Transverse colon (tissue), 4 donors: ENCODE measurements at regions not wholly inside any gene's neighbourhood (a gene's known extent, or its start where the extent isn't known, plus 50 kb on each side); places are given as distances from the start of the nearest gene placed in this dataset.

Source experiments
- DNase-seq: peaks from one replicate; pipeline ENCODE4 v3.0.0-alpha.2; 2019
- H3K27ac ChIP-seq, 4 donors: fragments of 200-600 bp; sonication (generic); 2 replicates each; pipeline ENCODE4 v1.5.1; 2016 to 2018; ENCODE audit warnings: inconsistent platforms in 4 of 4
- H3K27me3 ChIP-seq: fragments of 200-600 bp; sonication (generic); 2 replicates; pipeline ENCODE4 v1.5.1; 2017; ENCODE audit warnings: inconsistent platforms
- H3K36me3 ChIP-seq, 4 donors: fragments of 200-600 bp; sonication (generic); 2 replicates each; pipeline ENCODE4 v1.5.1; 2017 to 2019; ENCODE audit warnings: inconsistent platforms in 4 of 4
- H3K4me1 ChIP-seq, 4 donors: fragments of 200-600 bp; sonication (generic); 2 replicates each; pipeline ENCODE4 v1.5.1; 2017 to 2020; ENCODE audit warnings: inconsistent platforms in 4 of 4
- H3K4me3 ChIP-seq, 4 donors: fragments of 200-600 bp; sonication (generic); 1 replicate in 1 of 4; 2 replicates in 3 of 4; pipeline versions ENCODE4 v1.5.1 to v1.6.1; 2017 to 2019; ENCODE audit warnings: inconsistent platforms in 4 of 4
- H3K9me3 ChIP-seq, 2 donors: fragments of 200-600 bp; sonication (generic); 2 replicates each; pipeline ENCODE4 v1.5.1; 2017 to 2019; ENCODE audit warnings: inconsistent platforms in 2 of 2
- CTCF ChIP-seq, 5 experiments: fragments of 200-600 bp in 3 of 5; fragments of 450-650 bp in 2 of 5; sonication (generic) in 3 of 5; IDR thresholded peaks; 1 replicate in 2 of 5; 2 replicates in 3 of 5; pipeline ENCODE4 v1.5.1; 2016 to 2017; ENCODE audit warnings: antibody characterized with exemption in 5 of 5, inconsistent platforms in 3 of 5, mild to moderate bottlenecking in 2 of 5, moderate library complexity in 1 of 5
- EP300 ChIP-seq: sonication (generic); formaldehyde crosslinking; IDR thresholded peaks from one replicate; pipeline ENCODE4 v1.6.1; 2017; ENCODE audit warnings: antibody characterized with exemption, low read depth
- POLR2A ChIP-seq: fragments of 450-650 bp; IDR thresholded peaks from one replicate; pipeline ENCODE4 v1.6.1; 2016; ENCODE audit warnings: antibody characterized with exemption, mild to moderate bottlenecking, moderate library complexity
- POLR2AphosphoS5 ChIP-seq, 3 donors: sonication (generic); formaldehyde crosslinking; IDR thresholded peaks; one replicate each; pipeline ENCODE4 v1.6.1; 2016; ENCODE audit warnings: antibody characterized with exemption in 3 of 3
- WGBS, 2 donors: methylation state at CpG; one replicate each; pipeline ENCODE4 v1.1.5; 2018; ENCODE audit warnings: low coverage in 1 of 2; 5-methylcytosine and 5-hydroxymethylcytosine counted together
- in situ Hi-C, 4 donors: fragments of 200-750 bp; cut with MboI; loops; one replicate each; pipeline versions ENCODE4 v1.15.0 to v1.15.1; 2017; ENCODE audit warnings: low sequenced_read_pairs in 3 of 4, low pct_ligation_motif_present in 1 of 4, low pct_unique_long_range_greater_than_20kb in 1 of 4
- intact Hi-C: fragments of 100-400 bp; cut with DNase I; formaldehyde crosslinking; loops from one replicate; pipeline ENCODE4 v1.15.1; 2023; ENCODE audit warnings: low total_unique reads

GRCh38 chr1:164320790-164321731 is 237.9 kb upstream of the PBX1 start:
- DNase-seq, result peak; percentile 20
- TF ChIP-seq POLR2A, result no peak
- TF ChIP-seq EP300, result no peak
- no peak for TF ChIP-seq POLR2AphosphoS5 (IDR thresholded peaks at IDR 0.05)
- no peak for TF ChIP-seq CTCF (IDR thresholded peaks at IDR 0.05)
- Histone ChIP-seq H3K27ac (peak overlapping the region in 3 of 4 donors; percentile 31 to 38 (median 32)), H3K4me1 (peaks cover 0 to 10% (median 1%) of the 10 kb centered on the region in 4 donors), H3K27me3 (peaks cover 21% of the 10 kb centered on the region), H3K4me3 (peak overlapping the region; percentile 6 to 50 (median 38)), H3K36me3 (no peaks in the 10 kb centered on the region), H3K9me3 (no peaks in the 10 kb centered on the region)
- 12 to 17% methylated on average over 14 to 56 of the region's 56 CpGs for WGBS, 2 donors
- in situ Hi-C loops, result no loop called here
- intact Hi-C loops, result no loop called here

- intact Hi-C loops, result no loop called here
- Histone ChIP-seq H3K4me3 (no peak overlapping the region), H3K27ac (no peak overlapping the region), H3K4me1 (peaks cover 0 to 7% (median 0%) of the 10 kb centered on the region in 4 donors), H3K36me3 (no peaks in the 10 kb centered on the region), H3K27me3 (peaks cover 6% of the 10 kb centered on the region), H3K9me3 (no peaks in the 10 kb centered on the region)
- no peak for DNase-seq
- TF ChIP-seq POLR2A (no peak), POLR2AphosphoS5 (IDR thresholded peaks at IDR 0.05) (no peak), EP300 (no peak), CTCF (IDR thresholded peaks at IDR 0.05) (no peak)
- WGBS, 2 donors, result 70 to 87% methylated on average over 6 of the region's 6 CpGs
- in situ Hi-C loops, result no loop called here
These were observed 233.2 kb upstream of the PBX1 start for GRCh38 chr1:164325786-164326185.

- Histone ChIP-seq H3K4me3 (no peak overlapping the region), H3K9me3 (no peaks in the 10 kb centered on the region), H3K4me1 (no peaks in the 10 kb centered on the region), H3K27me3 (no peaks in the 10 kb centered on the region), H3K36me3 (no peaks in the 10 kb centered on the region), H3K27ac (no peak overlapping the region)
- in situ Hi-C loops (no loop called here), intact Hi-C loops (no loop called here)
- 88 to 92% methylated on average over 5 of the region's 5 CpGs for WGBS, 2 donors
- TF ChIP-seq EP300, result no peak
- no peak for TF ChIP-seq POLR2AphosphoS5 (IDR thresholded peaks at IDR 0.05)
- TF ChIP-seq CTCF (IDR thresholded peaks at IDR 0.05), result no peak
- TF ChIP-seq POLR2A, result no peak
- no peak for DNase-seq
These were observed 225.6 kb upstream of the PBX1 start for GRCh38 chr1:164333387-164333786.

- Histone ChIP-seq H3K27ac (no peak overlapping the region), H3K4me3 (no peak overlapping the region), H3K4me1 (no peaks in the 10 kb centered on the region), H3K9me3 (no peaks in the 10 kb centered on the region), H3K36me3 (no peaks in the 10 kb centered on the region), H3K27me3 (no peaks in the 10 kb centered on the region)
- in situ Hi-C loops (no loop called here), intact Hi-C loops (no loop called here)
- TF ChIP-seq POLR2A (no peak), POLR2AphosphoS5 (IDR thresholded peaks at IDR 0.05) (no peak), CTCF (IDR thresholded peaks at IDR 0.05) (no peak), EP300 (no peak)
- 63% methylated on average over 2 of the region's 2 CpGs; no CpG with 5 or more reads in 1 of the 2 donors for WGBS, 2 donors
- no peak for DNase-seq
These were observed 221.6 kb upstream of the PBX1 start for GRCh38 chr1:164337394-164337793.
